H9 (cell line): ENCODE measurements at regions not wholly inside any gene's neighbourhood (a gene's known extent, or its start where the extent isn't known, plus 50 kb on each side); places are given as distances from the start of the nearest gene placed in this dataset.
"Not testable (repeated sequence)": the region's sequence is repeated elsewhere in the genome, so short reads cannot be mapped to it uniquely, and the experiment has no call there.

Source experiments
- DNase-seq: peaks from one replicate; pipeline ENCODE4 v3.0.0-alpha.2; 2017
- H2AFZ ChIP-seq: one replicate; pipeline ENCODE4 v1.6.1; 2013; ENCODE audit warnings: mild to moderate bottlenecking, low read length, control low read depth, moderate library complexity
- H2AK5ac ChIP-seq: 2 replicates; pipeline ENCODE4 v1.6.1; 2013; ENCODE audit warnings: low read length, control low read depth, mixed read lengths; ENCODE audit not compliant: insufficient read length
- H2BK120ac ChIP-seq: one replicate; pipeline ENCODE4 v1.6.1; 2013; ENCODE audit warnings: low read depth, mild to moderate bottlenecking, low read length, control low read depth, inconsistent platforms; ENCODE audit not compliant: poor library complexity, severe bottlenecking
- H2BK12ac ChIP-seq: 2 replicates; pipeline ENCODE4 v1.6.1; 2013; ENCODE audit warnings: low read length, control low read depth, mixed read lengths, low read depth; ENCODE audit not compliant: insufficient read length
- H2BK15ac ChIP-seq: 2 replicates; pipeline ENCODE4 v1.6.1; 2013; ENCODE audit warnings: low read depth, low read length, control low read depth
- H2BK20ac ChIP-seq: one replicate; pipeline ENCODE4 v1.6.1; 2013; ENCODE audit warnings: low read depth, mild to moderate bottlenecking, low read length, control low read depth, inconsistent platforms; ENCODE audit not compliant: poor library complexity, severe bottlenecking
- H2BK5ac ChIP-seq: 2 replicates; pipeline ENCODE4 v1.6.1; 2013; ENCODE audit warnings: low read length, control low read depth, mixed read lengths; ENCODE audit not compliant: insufficient read length
- H3K14ac ChIP-seq: 2 replicates; pipeline ENCODE4 v1.6.1; 2013; ENCODE audit warnings: low read length, control low read depth; ENCODE audit not compliant: insufficient read depth
- H3K18ac ChIP-seq: 2 replicates; pipeline ENCODE4 v1.6.1; 2013; ENCODE audit warnings: low read depth, mild to moderate bottlenecking, mixed read lengths, low read length, control low read depth; ENCODE audit not compliant: insufficient read length
- H3K23ac ChIP-seq: 2 replicates; pipeline ENCODE4 v1.6.1; 2013; ENCODE audit warnings: low read length, control low read depth, mixed read lengths, low read depth; ENCODE audit not compliant: insufficient read length
- H3K23me2 ChIP-seq: 2 replicates; pipeline ENCODE4 v1.6.1; 2013; ENCODE audit warnings: low read depth, mild to moderate bottlenecking, mixed read lengths, low read length, control low read depth; ENCODE audit not compliant: insufficient read length, poor library complexity, severe bottlenecking
- H3K27ac ChIP-seq: 2 replicates; pipeline ENCODE4 v1.5.1; 2013; ENCODE audit warnings: low read length, control low read depth, mixed read lengths, low read depth; ENCODE audit not compliant: insufficient read length
- H3K27me3 ChIP-seq: 2 replicates; pipeline ENCODE4 v1.6.1; 2013; ENCODE audit warnings: low read length, control low read depth, inconsistent platforms; ENCODE audit not compliant: insufficient read depth
- H3K4ac ChIP-seq: 2 replicates; pipeline ENCODE4 v1.6.1; 2013; ENCODE audit warnings: low read depth, mild to moderate bottlenecking, control low read depth, inconsistent platforms, low read length, moderate library complexity
- H3K4me1 ChIP-seq: 2 replicates; pipeline ENCODE4 v1.6.1; 2013; ENCODE audit warnings: low read length, control low read depth, inconsistent platforms; ENCODE audit not compliant: insufficient read depth
- H3K4me2 ChIP-seq: 2 replicates; pipeline ENCODE4 v1.6.1; 2013; ENCODE audit warnings: low read length, control low read depth, mixed read lengths; ENCODE audit not compliant: insufficient read length, insufficient read depth
- H3K56ac ChIP-seq: 2 replicates; pipeline ENCODE4 v1.6.1; 2013; ENCODE audit warnings: low read depth, mild to moderate bottlenecking, mixed read lengths, low read length, control low read depth; ENCODE audit not compliant: insufficient read length
- H3K79me1 ChIP-seq: 2 replicates; pipeline ENCODE4 v1.6.1; 2013; ENCODE audit warnings: low read depth, mild to moderate bottlenecking, moderate library complexity, low read length, control low read depth, inconsistent platforms; ENCODE audit not compliant: insufficient read depth, poor library complexity, severe bottlenecking
- H3K79me2 ChIP-seq: 2 replicates; pipeline ENCODE4 v1.6.1; 2013; ENCODE audit warnings: low read length, control low read depth, inconsistent platforms; ENCODE audit not compliant: insufficient read depth
- H3K9ac ChIP-seq: 2 replicates; pipeline ENCODE4 v1.6.1; 2013; ENCODE audit warnings: low read length, control low read depth, mixed read lengths; ENCODE audit not compliant: insufficient read length; ENCODE audit errors: extremely low read depth
- H3K9me3 ChIP-seq: one replicate; pipeline ENCODE4 v1.6.1; 2013; ENCODE audit warnings: low read depth, low read length, inconsistent platforms; ENCODE audit not compliant: control insufficient read depth
- H3T11ph ChIP-seq: one replicate; pipeline ENCODE4 v1.6.1; 2013; ENCODE audit warnings: mild to moderate bottlenecking, low read length, control low read depth, inconsistent platforms
- H4K20me1 ChIP-seq: one replicate; pipeline ENCODE4 v1.6.1; 2013; ENCODE audit not compliant: control insufficient read depth, insufficient read length, insufficient read depth
- H4K5ac ChIP-seq: 2 replicates; pipeline ENCODE4 v1.6.1; 2013; ENCODE audit warnings: low read depth, mild to moderate bottlenecking, mixed read lengths, low read length, control low read depth; ENCODE audit not compliant: insufficient read length
- H4K8ac ChIP-seq: replicated peaks from 2 replicates; pipeline ENCODE4 v1.6.1; 2013; ENCODE audit warnings: low read length, control low read depth, mixed read lengths, low read depth; ENCODE audit not compliant: insufficient read length
- H4K91ac ChIP-seq: 2 replicates; pipeline ENCODE4 v1.6.1; 2013; ENCODE audit warnings: low read depth, mild to moderate bottlenecking, moderate library complexity, mixed read lengths, low read length, control low read depth; ENCODE audit not compliant: insufficient read length
- H3K27ac Mint-ChIP-seq, 3 experiments: 2 replicates in 2 of 3; 3 replicates in 1 of 3; pipeline ENCODE4 v1.8.0; 2020 to 2021; ENCODE audit warnings: mixed read lengths in 3 of 3, mild to moderate bottlenecking in 1 of 3, moderate library complexity in 1 of 3
- H3K27me3 Mint-ChIP-seq: 2 replicates; pipeline ENCODE4 v1.8.0; 2021; ENCODE audit warnings: low read depth, mild to moderate bottlenecking, moderate library complexity, mixed read lengths
- H3K36me3 Mint-ChIP-seq, 3 experiments: 2 replicates in 2 of 3; 3 replicates in 1 of 3; pipeline ENCODE4 v1.8.0; 2020 to 2021; ENCODE audit warnings: low read depth in 3 of 3, mixed read lengths in 3 of 3; ENCODE audit not compliant: insufficient read depth in 1 of 3
- H3K4me1 Mint-ChIP-seq, 2 experiments: 2 replicates each; pipeline ENCODE4 v1.8.0; 2020; ENCODE audit warnings: mixed read lengths in 2 of 2
- H3K4me3 Mint-ChIP-seq, 2 experiments: 2 replicates in 1 of 2; 3 replicates in 1 of 2; pipeline ENCODE4 v1.8.0; 2020 to 2021; ENCODE audit warnings: mild to moderate bottlenecking in 2 of 2, mixed read lengths in 2 of 2, moderate library complexity in 1 of 2
- H3K9me3 Mint-ChIP-seq, 2 experiments: 2 replicates in 1 of 2; 3 replicates in 1 of 2; pipeline ENCODE4 v1.8.0; 2020; ENCODE audit warnings: mild to moderate bottlenecking in 2 of 2, mixed read lengths in 2 of 2, moderate library complexity in 1 of 2
- WGBS: extraction: QIAGEN DNeasy Blood & Tissue Kit; methylation state at CpG from one replicate; pipeline ENCODE4 v1.1.7; 2013; ENCODE audit warnings: missing lambda C conversion rate, low lambda C conversion rate, mixed read lengths; ENCODE audit not compliant: insufficient read length; ENCODE audit errors: extremely low coverage; 5-methylcytosine and 5-hydroxymethylcytosine counted together

DNA sequence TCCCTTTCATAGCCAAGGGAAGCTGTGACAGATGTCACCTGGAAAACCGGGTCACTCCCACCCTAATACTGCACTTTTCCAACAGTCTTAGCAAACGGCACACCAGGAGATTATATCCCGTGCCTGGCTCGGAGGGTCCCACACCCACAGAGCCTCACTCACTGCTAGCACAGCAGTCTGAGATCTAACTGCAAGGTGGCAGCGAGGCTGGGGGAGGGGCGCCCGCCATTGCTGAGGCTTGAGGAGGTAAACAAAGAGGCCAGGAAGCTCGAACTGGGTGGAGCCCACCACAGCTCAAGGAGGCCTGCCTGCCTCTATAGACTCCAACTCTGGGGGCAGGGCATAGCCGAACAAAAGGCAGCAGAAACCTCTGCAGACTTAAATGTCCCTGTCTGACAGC, 199.2 kb downstream of the TMEM47 start:
- not testable (repeated sequence) for H3K23ac ChIP-seq, H3K27me3 Mint-ChIP-seq, H3K4ac ChIP-seq, DNase-seq, H2AK5ac ChIP-seq, H3K27ac ChIP-seq, H3K4me3 Mint-ChIP-seq, H4K8ac ChIP-seq, H3K14ac ChIP-seq, H3K79me1 ChIP-seq, H3T11ph ChIP-seq, H2BK120ac ChIP-seq, H4K5ac ChIP-seq, H2BK15ac ChIP-seq, H3K4me1 ChIP-seq, H3K9me3 ChIP-seq, H3K4me2 ChIP-seq, H3K9ac ChIP-seq, H2BK5ac ChIP-seq, H3K56ac ChIP-seq, H2BK12ac ChIP-seq, H3K79me2 ChIP-seq, H3K18ac ChIP-seq, H3K27me3 ChIP-seq, H4K91ac ChIP-seq, H2BK20ac ChIP-seq, H3K23me2 ChIP-seq, H4K20me1 ChIP-seq, H3K27ac Mint-ChIP-seq, H3K4me1 Mint-ChIP-seq, H2AFZ ChIP-seq
- no CpG with 5 or more reads among the region's 9 CpGs for WGBS
- peaks cover 8 to 26% (median 11%) of the 10 kb centered on the region in 3 experiments; a peak in 6 of 7 replicates for H3K36me3 Mint-ChIP-seq
- peaks cover 35 to 67% of the 10 kb centered on the region in 2 experiments for H3K9me3 Mint-ChIP-seq
